BJ (cell line): ENCODE measurements at regions not wholly inside any gene's neighbourhood (a gene's known extent, or its start where the extent isn't known, plus 50 kb on each side); places are given as distances from the start of the nearest gene placed in this dataset.

ENCODE experiments used
- CTCF ChIA-PET: fragments of 350-600 bp; formaldehyde crosslinking; extraction: SDS; loops from one replicate; lab custom pipeline; 2021; ENCODE audit warnings: antibody characterized with exemption, inconsistent platforms; lab: Yijun Ruan, JAX
- POLR2A ChIA-PET: fragments of 300-600 bp; sonication (Branson Sonifier 250); formaldehyde crosslinking; extraction: SDS; loops from one replicate; lab custom pipeline; 2021; ENCODE audit warnings: antibody characterized with exemption; lab: Charles Lee
- DNase-seq: peaks from one replicate; pipeline ENCODE4 v3.0.0-alpha.2; 2011; ENCODE audit warnings: low read depth
- H3K27me3 ChIP-seq: 2 replicates; pipeline ENCODE4 v1.6.0; 2011; ENCODE audit warnings: low read length; ENCODE audit not compliant: control insufficient read depth, insufficient read depth
- H3K36me3 ChIP-seq: 2 replicates; pipeline ENCODE4 v1.5.1; 2011; ENCODE audit warnings: low read length; ENCODE audit not compliant: control insufficient read depth, insufficient read depth
- H3K4me3 ChIP-seq: 2 replicates; pipeline ENCODE4 v1.5.1; 2011; ENCODE audit warnings: low read depth, mild to moderate bottlenecking, control low read depth, low read length
- CTCF ChIP-seq: IDR thresholded peaks from 2 replicates; pipeline ENCODE4 v1.5.1; 2011; ENCODE audit warnings: low read depth, mild to moderate bottlenecking, control low read depth, inconsistent platforms, low read length, moderate library complexity; ENCODE audit not compliant: insufficient read depth

GRCh38 chr4:11050766-11051165, 366.2 kb upstream of the CLNK start:
- no peak for TF ChIP-seq CTCF
- H3K27me3 ChIP-seq, result no peaks in the 10 kb centered on the region
- H3K36me3 ChIP-seq, result no peaks in the 10 kb centered on the region
- ChIA-PET POLR2A (no interaction called here), CTCF (no interaction called here)
- DNase-seq, result no peak
- no peak overlapping the region for H3K4me3 ChIP-seq

- no peak for DNase-seq
- no peak for TF ChIP-seq CTCF
- Histone ChIP-seq H3K4me3 (no peak overlapping the region), H3K27me3 (no peaks in the 10 kb centered on the region), H3K36me3 (no peaks in the 10 kb centered on the region)
- ChIA-PET CTCF (no interaction called here), POLR2A (no interaction called here)
Measured at GRCh38 chr4:11049001-11049400, 364.4 kb upstream of the CLNK start.

GRCh38 chr4:11042760-11043159, 358.2 kb upstream of the CLNK start:
- POLR2A ChIA-PET, result no interaction called here
- H3K27me3 ChIP-seq, result no peaks in the 10 kb centered on the region
- no peak overlapping the region for H3K4me3 ChIP-seq
- CTCF ChIA-PET, result interaction anchor here (0.6 kb wide), 1 partner anchor 184 kb away, joined by 4 read pairs; no protein-coding TSS in a partner anchor
- H3K36me3 ChIP-seq, result no peaks in the 10 kb centered on the region
- TF ChIP-seq CTCF, result no peak
- no peak for DNase-seq

GRCh38 chr4:11039634-11040131, 355.1 kb upstream of the CLNK start:
- H3K27me3 ChIP-seq, result no peaks in the 10 kb centered on the region
- ChIA-PET POLR2A (no interaction called here), CTCF (no interaction called here)
- no peak for DNase-seq
- no peak for TF ChIP-seq CTCF
- no peak overlapping the region for H3K4me3 ChIP-seq
- no peaks in the 10 kb centered on the region for H3K36me3 ChIP-seq

- CTCF ChIA-PET, result no interaction called here
- no peak overlapping the region for H3K4me3 ChIP-seq
- POLR2A ChIA-PET, result no interaction called here
- no peaks in the 10 kb centered on the region for H3K36me3 ChIP-seq
- no peak for DNase-seq
- H3K27me3 ChIP-seq, result no peaks in the 10 kb centered on the region
- TF ChIP-seq CTCF, result no peak
Measured at GRCh38 chr4:11038926-11039325, 354.4 kb upstream of the CLNK start.
